C4-2B (cell line): ENCODE measurements at regions not wholly inside any gene's neighbourhood (a gene's known extent, or its start where the extent isn't known, plus 50 kb on each side); places are given as distances from the start of the nearest gene placed in this dataset.

Source experiments
- ZFX ChIP-seq: fragments of 450-650 bp; IDR thresholded peaks from 2 replicates; pipeline ENCODE4 v1.6.1; 2017
- TF ChIP-seq, protein P1 (sequence below): fragments of 450-650 bp; conservative IDR thresholded peaks from 2 replicates; pipeline ENCODE4 v1.5.1; 2017; ENCODE audit warnings: mild to moderate bottlenecking

DNA sequence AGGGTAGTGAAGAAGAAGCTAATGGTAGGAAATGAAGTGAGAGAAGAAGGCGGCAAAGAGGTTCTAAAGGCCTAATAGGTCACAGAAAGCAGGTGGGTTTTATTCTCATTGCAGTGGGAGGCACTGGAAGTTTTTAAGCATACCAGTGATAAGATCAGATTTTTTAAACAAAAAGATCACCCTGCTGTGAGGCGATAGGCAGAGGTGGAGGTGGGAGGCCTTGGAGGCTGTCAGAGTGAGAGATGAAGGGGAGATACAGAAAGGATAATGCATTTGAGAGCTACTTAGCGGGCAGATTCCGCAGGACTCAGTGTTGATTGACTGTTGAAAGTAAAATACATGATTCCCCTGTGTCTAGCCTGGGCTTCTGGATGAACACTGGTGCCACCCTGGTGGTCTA, 116.7 kb upstream of the FRY start:
- TF ChIP-seq, protein P1, sequence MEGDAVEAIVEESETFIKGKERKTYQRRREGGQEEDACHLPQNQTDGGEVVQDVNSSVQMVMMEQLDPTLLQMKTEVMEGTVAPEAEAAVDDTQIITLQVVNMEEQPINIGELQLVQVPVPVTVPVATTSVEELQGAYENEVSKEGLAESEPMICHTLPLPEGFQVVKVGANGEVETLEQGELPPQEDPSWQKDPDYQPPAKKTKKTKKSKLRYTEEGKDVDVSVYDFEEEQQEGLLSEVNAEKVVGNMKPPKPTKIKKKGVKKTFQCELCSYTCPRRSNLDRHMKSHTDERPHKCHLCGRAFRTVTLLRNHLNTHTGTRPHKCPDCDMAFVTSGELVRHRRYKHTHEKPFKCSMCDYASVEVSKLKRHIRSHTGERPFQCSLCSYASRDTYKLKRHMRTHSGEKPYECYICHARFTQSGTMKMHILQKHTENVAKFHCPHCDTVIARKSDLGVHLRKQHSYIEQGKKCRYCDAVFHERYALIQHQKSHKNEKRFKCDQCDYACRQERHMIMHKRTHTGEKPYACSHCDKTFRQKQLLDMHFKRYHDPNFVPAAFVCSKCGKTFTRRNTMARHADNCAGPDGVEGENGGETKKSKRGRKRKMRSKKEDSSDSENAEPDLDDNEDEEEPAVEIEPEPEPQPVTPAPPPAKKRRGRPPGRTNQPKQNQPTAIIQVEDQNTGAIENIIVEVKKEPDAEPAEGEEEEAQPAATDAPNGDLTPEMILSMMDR = no peak
- TF ChIP-seq ZFX = no peak
